SU-DHL-6 (cell line): ENCODE measurements at regions not wholly inside any gene's neighbourhood (a gene's known extent, or its start where the extent isn't known, plus 50 kb on each side); places are given as distances from the start of the nearest gene placed in this dataset.
A peak's percentile ranks its signal among the peaks of the same experiment; 100 is the strongest.

ENCODE experiments used
- H2AFZ ChIP-seq: fragments of 200-600 bp; sonication (generic); 2 replicates; pipeline ENCODE4 v1.6.1; 2014; ENCODE audit warnings: low read depth, mild to moderate bottlenecking, moderate library complexity, mixed read lengths, antibody characterized with exemption, low read length; ENCODE audit not compliant: severe bottlenecking
- H3F3A ChIP-seq: fragments of 200-600 bp; shearing (Covaris generic); 2 replicates; pipeline ENCODE4 v1.6.0; 2016; ENCODE audit warnings: antibody characterized with exemption, mild to moderate bottlenecking; ENCODE audit not compliant: insufficient read depth
- H3K27ac ChIP-seq: fragments of 200-600 bp; sonication (generic); 2 replicates; pipeline ENCODE4 v1.5.1; 2016; ENCODE audit warnings: low read depth, mild to moderate bottlenecking, low read length, moderate library complexity, mixed read lengths
- H3K27me3 ChIP-seq: fragments of 200-600 bp; sonication (generic), shearing (Covaris generic); 2 replicates; pipeline ENCODE4 v1.6.0; 2014; ENCODE audit warnings: mild to moderate bottlenecking, low read length
- H3K36me3 ChIP-seq: fragments of 200-600 bp; sonication (generic); 2 replicates; pipeline ENCODE4 v1.6.1; 2014; ENCODE audit warnings: mild to moderate bottlenecking, low read length, mixed read lengths
- H3K4me2 ChIP-seq: fragments of 300-600, 200-600 bp; shearing (Covaris generic), sonication (generic); 2 replicates; pipeline ENCODE4 v1.6.0; 2014; ENCODE audit warnings: low read length, low read depth, mild to moderate bottlenecking; ENCODE audit not compliant: poor library complexity, severe bottlenecking
- H3K4me3 ChIP-seq: fragments of 200-600 bp; sonication (generic); 2 replicates; pipeline ENCODE4 v1.5.1; 2014; ENCODE audit warnings: antibody characterized with exemption, low read length, mild to moderate bottlenecking, mixed read lengths; ENCODE audit not compliant: insufficient read depth, poor library complexity, severe bottlenecking
- H3K79me2 ChIP-seq: fragments of 200-600 bp; sonication (generic); 2 replicates; pipeline ENCODE4 v1.6.1; 2014; ENCODE audit warnings: mild to moderate bottlenecking, low read length, moderate library complexity; ENCODE audit not compliant: insufficient read depth
- H3K9ac ChIP-seq: fragments of 200-600 bp; sonication (generic); 2 replicates; pipeline ENCODE4 v1.7.0; 2014; ENCODE audit warnings: mild to moderate bottlenecking, low read length
- H3K9me2 ChIP-seq: fragments of 200-600 bp; sonication (generic); replicated peaks from 2 replicates; pipeline ENCODE4 v1.6.1; 2014; ENCODE audit warnings: low read length; ENCODE audit not compliant: insufficient read depth
- H3K9me3 ChIP-seq: fragments of 200-600 bp; sonication (generic); 2 replicates; pipeline ENCODE4 v1.6.1; 2014; ENCODE audit warnings: low read length, mixed read lengths; ENCODE audit not compliant: insufficient read depth
- H4K20me1 ChIP-seq: fragments of 200-600 bp; sonication (generic); 2 replicates; pipeline ENCODE4 v1.6.1; 2014; ENCODE audit warnings: low read depth, mild to moderate bottlenecking, antibody characterized with exemption, low read length, moderate library complexity, mixed read lengths
- EZH2phosphoT487 ChIP-seq: fragments of 200-600 bp; sonication (generic), shearing (Covaris generic); conservative IDR thresholded peaks from 2 replicates; pipeline ENCODE4 v1.6.1; 2018; ENCODE audit warnings: mild to moderate bottlenecking, antibody characterized with exemption, low read length, moderate library complexity, mixed read lengths
- TF ChIP-seq, protein P1 (sequence below): fragments of 200-600 bp; sonication (generic); IDR thresholded peaks from one replicate; pipeline ENCODE4 v1.5.1; 2017; ENCODE audit warnings: antibody characterized with exemption, mild to moderate bottlenecking, low read length, moderate library complexity; ENCODE audit not compliant: insufficient read depth, poor library complexity, severe bottlenecking

DNA sequence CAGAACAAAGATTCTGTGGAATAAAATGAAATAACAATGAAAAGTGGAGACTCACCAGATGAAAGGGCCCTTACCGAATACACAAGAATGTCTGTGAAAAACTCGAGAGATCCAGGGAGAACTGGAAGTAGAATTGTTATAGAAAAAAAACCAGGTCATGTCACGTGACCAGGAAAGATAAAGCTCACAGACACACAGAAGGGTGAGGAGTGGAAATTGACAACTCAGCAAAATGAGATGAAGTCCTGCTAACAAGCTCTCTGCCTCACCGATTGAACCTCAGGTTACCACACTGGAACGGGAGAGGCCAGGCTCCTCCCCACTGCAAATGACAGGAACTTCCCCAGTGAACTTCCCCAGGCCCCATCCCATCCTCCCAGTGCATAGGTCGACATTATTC lies 1618.0 kb upstream of the PCDH10 start:
- peak overlapping the region; percentile 13 for H2AFZ ChIP-seq
- no peaks in the 10 kb centered on the region for H4K20me1 ChIP-seq
- H3K36me3 ChIP-seq, result no peaks in the 10 kb centered on the region
- no peaks in the 10 kb centered on the region for H3K79me2 ChIP-seq
- no peaks in the 10 kb centered on the region for H3K9me3 ChIP-seq
- H3K9ac ChIP-seq, result no peak overlapping the region
- H3K9me2 ChIP-seq, result no peaks in the 10 kb centered on the region
- no peaks in the 10 kb centered on the region for H3K27me3 ChIP-seq
- H3K27ac ChIP-seq, result no peak overlapping the region
- H3F3A ChIP-seq, result no peaks in the 10 kb centered on the region
- H3K4me3 ChIP-seq, result no peak overlapping the region
- TF ChIP-seq, protein P1, sequence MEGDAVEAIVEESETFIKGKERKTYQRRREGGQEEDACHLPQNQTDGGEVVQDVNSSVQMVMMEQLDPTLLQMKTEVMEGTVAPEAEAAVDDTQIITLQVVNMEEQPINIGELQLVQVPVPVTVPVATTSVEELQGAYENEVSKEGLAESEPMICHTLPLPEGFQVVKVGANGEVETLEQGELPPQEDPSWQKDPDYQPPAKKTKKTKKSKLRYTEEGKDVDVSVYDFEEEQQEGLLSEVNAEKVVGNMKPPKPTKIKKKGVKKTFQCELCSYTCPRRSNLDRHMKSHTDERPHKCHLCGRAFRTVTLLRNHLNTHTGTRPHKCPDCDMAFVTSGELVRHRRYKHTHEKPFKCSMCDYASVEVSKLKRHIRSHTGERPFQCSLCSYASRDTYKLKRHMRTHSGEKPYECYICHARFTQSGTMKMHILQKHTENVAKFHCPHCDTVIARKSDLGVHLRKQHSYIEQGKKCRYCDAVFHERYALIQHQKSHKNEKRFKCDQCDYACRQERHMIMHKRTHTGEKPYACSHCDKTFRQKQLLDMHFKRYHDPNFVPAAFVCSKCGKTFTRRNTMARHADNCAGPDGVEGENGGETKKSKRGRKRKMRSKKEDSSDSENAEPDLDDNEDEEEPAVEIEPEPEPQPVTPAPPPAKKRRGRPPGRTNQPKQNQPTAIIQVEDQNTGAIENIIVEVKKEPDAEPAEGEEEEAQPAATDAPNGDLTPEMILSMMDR, result no peak
- TF ChIP-seq EZH2phosphoT487, result no peak
- H3K4me2 ChIP-seq, result no peak overlapping the region

DNA sequence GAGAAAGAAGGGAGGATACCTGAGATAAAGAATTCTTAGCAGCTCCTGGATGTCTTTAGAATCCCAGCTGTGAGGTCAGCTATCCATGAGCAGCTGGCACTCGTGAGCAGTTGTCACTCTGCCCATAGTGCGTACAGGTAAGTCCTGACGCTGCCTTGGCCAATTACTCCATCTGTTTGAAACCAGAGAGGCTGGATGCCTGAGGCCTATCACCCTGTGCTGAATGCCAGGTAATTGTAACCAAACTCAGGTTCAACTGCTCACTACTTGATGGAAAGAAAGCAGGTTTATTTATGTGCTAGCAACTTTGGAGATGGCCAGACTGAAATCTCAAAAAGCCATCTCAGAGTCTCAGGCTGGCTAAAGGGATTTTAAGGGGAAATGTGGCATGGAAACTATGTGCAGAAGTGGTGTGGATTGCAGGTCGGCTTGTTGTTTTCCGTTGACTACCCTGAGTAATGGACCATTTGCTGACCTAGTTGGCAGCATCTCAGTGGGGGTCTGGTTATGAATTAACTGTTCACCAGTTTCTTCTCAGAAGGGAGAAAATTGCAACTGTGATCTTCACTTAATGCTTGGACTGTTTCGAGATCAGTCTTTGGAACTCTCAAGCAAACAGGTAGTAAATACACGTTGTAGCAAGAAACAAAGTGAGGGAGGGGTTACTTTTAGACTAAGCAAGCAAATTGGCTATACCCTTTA lies 1614.0 kb upstream of the PCDH10 start:
- Histone ChIP-seq H3K79me2 (no peaks in the 10 kb centered on the region), H3K9me3 (no peaks in the 10 kb centered on the region), H3K9ac (no peak overlapping the region), H3K4me2 (no peak overlapping the region), H2AFZ (no peak overlapping the region), H3F3A (no peaks in the 10 kb centered on the region), H3K4me3 (no peak overlapping the region), H4K20me1 (no peaks in the 10 kb centered on the region), H3K9me2 (no peaks in the 10 kb centered on the region), H3K36me3 (no peaks in the 10 kb centered on the region), H3K27me3 (no peaks in the 10 kb centered on the region), H3K27ac (no peak overlapping the region)
- TF ChIP-seq, protein P1, result no peak
- TF ChIP-seq EZH2phosphoT487, result no peak

DNA sequence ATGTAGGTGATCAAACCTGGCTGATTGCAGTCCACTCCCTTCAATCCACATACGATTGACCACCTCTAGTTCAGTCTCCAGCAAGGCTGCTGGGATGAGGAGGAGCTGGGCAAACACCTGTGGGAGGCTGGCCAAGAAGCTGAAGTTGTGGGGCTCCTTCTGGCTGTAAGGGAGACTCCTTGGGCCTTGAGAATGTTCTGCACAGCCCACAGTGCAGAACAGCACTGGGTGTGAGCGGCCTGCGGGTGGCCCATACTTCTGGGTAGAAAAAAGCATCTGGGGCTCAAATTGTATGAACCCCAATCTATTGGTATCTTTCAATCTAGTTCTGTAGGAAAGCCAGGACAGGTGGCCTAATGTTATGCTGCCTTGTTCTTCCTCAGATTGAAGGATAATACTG lies 1608.8 kb upstream of the PCDH10 start:
- Histone ChIP-seq H3K9me2 (no peaks in the 10 kb centered on the region), H3F3A (no peaks in the 10 kb centered on the region), H3K4me3 (no peak overlapping the region), H3K36me3 (no peaks in the 10 kb centered on the region), H2AFZ (no peak overlapping the region), H3K27me3 (no peaks in the 10 kb centered on the region), H4K20me1 (no peaks in the 10 kb centered on the region), H3K79me2 (no peaks in the 10 kb centered on the region), H3K27ac (no peak overlapping the region), H3K9ac (no peak overlapping the region), H3K4me2 (no peak overlapping the region), H3K9me3 (no peaks in the 10 kb centered on the region)
- TF ChIP-seq EZH2phosphoT487, result no peak
- TF ChIP-seq, protein P1, result no peak
